ENCODE measurements at regions not wholly inside any gene's neighbourhood (a gene's known extent, or its start where the extent isn't known, plus 50 kb on each side); places are given as distances from the start of the nearest gene placed in this dataset.

- no peak overlapping the region for H3K9ac ChIP-seq (ENCODE audit: low read length)
- no peaks in the 10 kb centered on the region for H3K9me3 ChIP-seq (ENCODE audit: insufficient read depth, low read depth, low read length)
- DNase-seq (ENCODE audit: low read depth) (no peak), FAIRE-seq (no peak)
- Mint-ChIP-seq H3K36me3 (ENCODE audit: low read depth, unreplicated experiment) (no peaks in the 10 kb centered on the region), H3K27ac (ENCODE audit: unreplicated experiment) (no peak overlapping the region), H3K4me1 (ENCODE audit: low read depth, unreplicated experiment) (peaks cover 25% of the 10 kb centered on the region), H3K4me3 (ENCODE audit: unreplicated experiment) (no peak overlapping the region), H3K27me3 (ENCODE audit: low read depth, unreplicated experiment) (no peaks in the 10 kb centered on the region), H3K9me3 (ENCODE audit: unreplicated experiment) (peaks cover 9% of the 10 kb centered on the region)
- no peak overlapping the region for H3K4me3 ChIP-seq (ENCODE audit: insufficient read depth, low read depth, low read length)
- peaks cover 28% of the 10 kb centered on the region for H3K4me1 ChIP-seq (ENCODE audit: insufficient read depth, low read length)
- H4K20me1 ChIP-seq (ENCODE audit: insufficient read depth, low read length): no peaks in the 10 kb centered on the region
- H2AFZ ChIP-seq (ENCODE audit: low read depth, low read length): no peak overlapping the region
- TF ChIP-seq EZH2 (IDR thresholded peaks at IDR 0.05; ENCODE audit: insufficient read depth, low read length): no peak
- TF ChIP-seq, protein P1, sequence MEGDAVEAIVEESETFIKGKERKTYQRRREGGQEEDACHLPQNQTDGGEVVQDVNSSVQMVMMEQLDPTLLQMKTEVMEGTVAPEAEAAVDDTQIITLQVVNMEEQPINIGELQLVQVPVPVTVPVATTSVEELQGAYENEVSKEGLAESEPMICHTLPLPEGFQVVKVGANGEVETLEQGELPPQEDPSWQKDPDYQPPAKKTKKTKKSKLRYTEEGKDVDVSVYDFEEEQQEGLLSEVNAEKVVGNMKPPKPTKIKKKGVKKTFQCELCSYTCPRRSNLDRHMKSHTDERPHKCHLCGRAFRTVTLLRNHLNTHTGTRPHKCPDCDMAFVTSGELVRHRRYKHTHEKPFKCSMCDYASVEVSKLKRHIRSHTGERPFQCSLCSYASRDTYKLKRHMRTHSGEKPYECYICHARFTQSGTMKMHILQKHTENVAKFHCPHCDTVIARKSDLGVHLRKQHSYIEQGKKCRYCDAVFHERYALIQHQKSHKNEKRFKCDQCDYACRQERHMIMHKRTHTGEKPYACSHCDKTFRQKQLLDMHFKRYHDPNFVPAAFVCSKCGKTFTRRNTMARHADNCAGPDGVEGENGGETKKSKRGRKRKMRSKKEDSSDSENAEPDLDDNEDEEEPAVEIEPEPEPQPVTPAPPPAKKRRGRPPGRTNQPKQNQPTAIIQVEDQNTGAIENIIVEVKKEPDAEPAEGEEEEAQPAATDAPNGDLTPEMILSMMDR (IDR thresholded peaks at IDR 0.05; ENCODE audit: insufficient read depth, low read depth, low read length): no peak
- no peaks in the 10 kb centered on the region for H3K27me3 ChIP-seq (ENCODE audit: insufficient read depth, low read length)
- H3K36me3 ChIP-seq (ENCODE audit: insufficient read depth, low read length): no peaks in the 10 kb centered on the region
- H3K4me2 ChIP-seq (ENCODE audit: low read length): no peak overlapping the region
- no peaks in the 10 kb centered on the region for H3K79me2 ChIP-seq (ENCODE audit: insufficient read depth, low read length)
- no peak overlapping the region for H3K27ac ChIP-seq (ENCODE audit: low read depth, low read length)
Measured at GRCh38 chr7:51644216-51644615, 327.6 kb upstream of the COBL start.

GRCh38 chr7:51640841-51641240 is 324.2 kb upstream of the COBL start:
- Histone ChIP-seq H3K4me2 (ENCODE audit: low read length) (no peak overlapping the region), H3K9ac (ENCODE audit: low read length) (no peak overlapping the region), H2AFZ (ENCODE audit: low read depth, low read length) (no peak overlapping the region), H3K79me2 (ENCODE audit: insufficient read depth, low read length) (no peaks in the 10 kb centered on the region), H4K20me1 (ENCODE audit: insufficient read depth, low read length) (no peaks in the 10 kb centered on the region), H3K4me3 (ENCODE audit: insufficient read depth, low read depth, low read length) (no peak overlapping the region), H3K27ac (ENCODE audit: low read depth, low read length) (no peak overlapping the region), H3K36me3 (ENCODE audit: insufficient read depth, low read length) (no peaks in the 10 kb centered on the region), H3K9me3 (ENCODE audit: insufficient read depth, low read depth, low read length) (no peaks in the 10 kb centered on the region), H3K4me1 (ENCODE audit: insufficient read depth, low read length) (peaks cover 19% of the 10 kb centered on the region), H3K27me3 (ENCODE audit: insufficient read depth, low read length) (no peaks in the 10 kb centered on the region)
- Mint-ChIP-seq H3K27ac (ENCODE audit: unreplicated experiment) (peak overlapping the region; percentile 69), H3K4me1 (ENCODE audit: low read depth, unreplicated experiment) (peaks cover 24% of the 10 kb centered on the region), H3K9me3 (ENCODE audit: unreplicated experiment) (no peaks in the 10 kb centered on the region), H3K27me3 (ENCODE audit: low read depth, unreplicated experiment) (peaks cover 4% of the 10 kb centered on the region), H3K36me3 (ENCODE audit: low read depth, unreplicated experiment) (no peaks in the 10 kb centered on the region), H3K4me3 (ENCODE audit: unreplicated experiment) (no peak overlapping the region)
- FAIRE-seq (no peak), DNase-seq (ENCODE audit: low read depth) (no peak)
- TF ChIP-seq, protein P1 (IDR thresholded peaks at IDR 0.05; ENCODE audit: insufficient read depth, low read depth, low read length): no peak
- no peak for TF ChIP-seq EZH2 (IDR thresholded peaks at IDR 0.05; ENCODE audit: insufficient read depth, low read length)

DNA sequence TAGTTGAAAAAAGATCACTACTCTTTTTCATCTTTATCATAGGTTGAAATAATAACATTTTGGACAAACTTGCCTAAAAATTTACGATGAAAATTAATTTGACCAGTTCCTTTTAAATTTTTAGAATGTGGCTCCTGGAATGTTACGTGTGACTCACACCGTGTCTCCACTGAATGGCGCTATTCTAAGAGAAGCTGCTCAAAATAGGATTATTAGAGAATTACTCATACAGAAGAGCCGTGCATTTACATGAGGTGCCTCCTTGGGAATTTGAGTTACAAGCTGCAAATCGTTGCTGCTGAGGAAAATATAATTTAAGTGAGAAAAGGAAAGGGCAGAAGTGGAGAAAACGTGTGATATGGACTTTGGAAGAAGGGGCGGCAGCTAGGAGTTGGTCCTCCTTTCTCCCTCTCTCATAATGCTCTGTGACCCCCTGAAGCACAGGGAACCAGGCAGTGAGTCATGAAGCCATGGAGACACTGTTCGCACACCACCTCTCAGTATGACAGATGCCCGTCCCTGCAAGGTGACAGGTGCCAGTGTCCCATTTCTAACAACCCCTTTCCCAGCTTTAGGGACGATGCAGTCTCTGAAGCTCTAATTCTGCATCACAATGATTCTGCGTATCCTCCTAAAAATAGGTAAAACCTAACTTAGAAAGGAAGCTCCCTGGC is 323.2 kb upstream of the COBL start:
- Histone ChIP-seq H4K20me1 (ENCODE audit: insufficient read depth, low read length) (no peaks in the 10 kb centered on the region), H2AFZ (ENCODE audit: low read depth, low read length) (peak overlapping the region; percentile 53), H3K79me2 (ENCODE audit: insufficient read depth, low read length) (no peaks in the 10 kb centered on the region), H3K4me1 (ENCODE audit: insufficient read depth, low read length) (peaks cover 11% of the 10 kb centered on the region), H3K4me2 (ENCODE audit: low read length) (peak overlapping the region; percentile 76), H3K27ac (ENCODE audit: low read depth, low read length) (peak overlapping the region; percentile 26), H3K36me3 (ENCODE audit: insufficient read depth, low read length) (no peaks in the 10 kb centered on the region), H3K9me3 (ENCODE audit: insufficient read depth, low read depth, low read length) (no peaks in the 10 kb centered on the region), H3K4me3 (ENCODE audit: insufficient read depth, low read depth, low read length) (peak overlapping the region; percentile 42), H3K9ac (ENCODE audit: low read length) (peak overlapping the region; percentile 33), H3K27me3 (ENCODE audit: insufficient read depth, low read length) (no peaks in the 10 kb centered on the region)
- FAIRE-seq (no peak), DNase-seq (ENCODE audit: low read depth) (peak; percentile 57)
- H3K4me3 Mint-ChIP-seq (ENCODE audit: unreplicated experiment): no peak overlapping the region
- peaks cover 24% of the 10 kb centered on the region for H3K4me1 Mint-ChIP-seq (ENCODE audit: low read depth, unreplicated experiment)
- TF ChIP-seq, protein P1 (IDR thresholded peaks at IDR 0.05; ENCODE audit: insufficient read depth, low read depth, low read length): peak; percentile 10
- no peak for TF ChIP-seq EZH2 (IDR thresholded peaks at IDR 0.05; ENCODE audit: insufficient read depth, low read length)
- H3K36me3 Mint-ChIP-seq (ENCODE audit: low read depth, unreplicated experiment): no peaks in the 10 kb centered on the region
- peak overlapping the region; percentile 8 for H3K27ac Mint-ChIP-seq (ENCODE audit: unreplicated experiment)
- H3K27me3 Mint-ChIP-seq (ENCODE audit: low read depth, unreplicated experiment): peaks cover 4% of the 10 kb centered on the region
- H3K9me3 Mint-ChIP-seq (ENCODE audit: unreplicated experiment): no peaks in the 10 kb centered on the region

All from astrocyte (in vitro differentiated cells and primary cell).